ENCODE measurements at regions not wholly inside any gene's neighbourhood (a gene's known extent, or its start where the extent isn't known, plus 50 kb on each side); places are given as distances from the start of the nearest gene placed in this dataset.

DNA sequence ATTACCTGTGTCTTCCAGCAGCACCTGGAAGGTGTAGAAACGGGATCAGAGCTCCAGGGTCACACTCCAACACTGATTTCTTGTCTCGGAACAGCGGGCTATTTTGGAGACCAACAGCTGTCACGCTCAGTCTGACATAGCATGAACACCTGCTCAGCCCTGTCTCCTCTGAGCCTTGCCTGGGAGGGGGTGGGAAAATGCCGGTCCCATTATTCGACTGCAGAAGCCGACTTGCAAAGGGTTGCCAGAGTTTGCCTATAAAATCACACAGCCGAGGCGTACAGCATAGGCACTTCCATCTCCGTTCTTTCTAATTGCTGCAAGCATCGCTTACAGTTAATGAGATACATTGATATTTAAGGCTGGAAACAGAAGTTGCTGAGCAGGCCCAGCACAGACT lies 300.8 kb upstream of the MSX2 start:
- Histone ChIP-seq H3K27me3 (no peaks in the 10 kb centered on the region), H3K79me2 (no peaks in the 10 kb centered on the region), H2AFZ (no peak overlapping the region), H3K9me2 (replicated peaks; ENCODE audit: insufficient read depth) (no peaks in the 10 kb centered on the region), H4K20me1 (ENCODE audit: insufficient read depth, poor library complexity, severe bottlenecking) (no peaks in the 10 kb centered on the region), H3K36me3 (replicated peaks; ENCODE audit: insufficient read depth, low read depth) (no peaks in the 10 kb centered on the region), H3K9me3 (ENCODE audit: low read depth) (no peaks in the 10 kb centered on the region), H3K4me2 (no peak overlapping the region), H3K4me3 (no peak overlapping the region), H3K4me1 (ENCODE audit: insufficient read depth) (peaks cover 4% of the 10 kb centered on the region), H3K27ac (no peak overlapping the region)
- 67% methylated on average over 11 of the region's 11 CpGs for WGBS (ENCODE audit: low lambda C conversion rate, missing lambda C conversion rate)
- no peak for TF ChIP-seq EZH2 (IDR thresholded peaks at IDR 0.05; ENCODE audit: borderline replicate concordance)
- TF ChIP-seq EZH2phosphoT487 (IDR thresholded peaks at IDR 0.05; ENCODE audit: low read depth, severe bottlenecking, unreplicated experiment): no peak
- TF ChIP-seq, protein P1, sequence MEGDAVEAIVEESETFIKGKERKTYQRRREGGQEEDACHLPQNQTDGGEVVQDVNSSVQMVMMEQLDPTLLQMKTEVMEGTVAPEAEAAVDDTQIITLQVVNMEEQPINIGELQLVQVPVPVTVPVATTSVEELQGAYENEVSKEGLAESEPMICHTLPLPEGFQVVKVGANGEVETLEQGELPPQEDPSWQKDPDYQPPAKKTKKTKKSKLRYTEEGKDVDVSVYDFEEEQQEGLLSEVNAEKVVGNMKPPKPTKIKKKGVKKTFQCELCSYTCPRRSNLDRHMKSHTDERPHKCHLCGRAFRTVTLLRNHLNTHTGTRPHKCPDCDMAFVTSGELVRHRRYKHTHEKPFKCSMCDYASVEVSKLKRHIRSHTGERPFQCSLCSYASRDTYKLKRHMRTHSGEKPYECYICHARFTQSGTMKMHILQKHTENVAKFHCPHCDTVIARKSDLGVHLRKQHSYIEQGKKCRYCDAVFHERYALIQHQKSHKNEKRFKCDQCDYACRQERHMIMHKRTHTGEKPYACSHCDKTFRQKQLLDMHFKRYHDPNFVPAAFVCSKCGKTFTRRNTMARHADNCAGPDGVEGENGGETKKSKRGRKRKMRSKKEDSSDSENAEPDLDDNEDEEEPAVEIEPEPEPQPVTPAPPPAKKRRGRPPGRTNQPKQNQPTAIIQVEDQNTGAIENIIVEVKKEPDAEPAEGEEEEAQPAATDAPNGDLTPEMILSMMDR (IDR thresholded peaks at IDR 0.05; ENCODE audit: poor library complexity): no peak
- no peak for DNase-seq (ENCODE audit: low spot score)

GRCh38 chr5:174424219-174425053 lies 299.9 kb upstream of the MSX2 start:
- H3K27me3 ChIP-seq: no peaks in the 10 kb centered on the region
- no peak overlapping the region for H3K4me3 ChIP-seq
- H3K9me2 ChIP-seq (replicated peaks; ENCODE audit: insufficient read depth): no peaks in the 10 kb centered on the region
- H4K20me1 ChIP-seq (ENCODE audit: insufficient read depth, poor library complexity, severe bottlenecking): no peaks in the 10 kb centered on the region
- no peaks in the 10 kb centered on the region for H3K79me2 ChIP-seq
- no peak for DNase-seq (ENCODE audit: low spot score)
- no peak overlapping the region for H3K4me2 ChIP-seq
- no peak overlapping the region for H3K27ac ChIP-seq
- H3K9me3 ChIP-seq (ENCODE audit: low read depth): no peaks in the 10 kb centered on the region
- TF ChIP-seq EZH2phosphoT487 (IDR thresholded peaks at IDR 0.05; ENCODE audit: low read depth, severe bottlenecking, unreplicated experiment): no peak
- TF ChIP-seq EZH2 (IDR thresholded peaks at IDR 0.05; ENCODE audit: borderline replicate concordance): no peak
- TF ChIP-seq, protein P1 (IDR thresholded peaks at IDR 0.05; ENCODE audit: poor library complexity): peak; percentile 44
- 59% methylated on average over 8 of the region's 8 CpGs for WGBS (ENCODE audit: low lambda C conversion rate, missing lambda C conversion rate)
- no peak overlapping the region for H2AFZ ChIP-seq
- H3K36me3 ChIP-seq (replicated peaks; ENCODE audit: insufficient read depth, low read depth): no peaks in the 10 kb centered on the region
- H3K4me1 ChIP-seq (ENCODE audit: insufficient read depth): peaks cover 4% of the 10 kb centered on the region

- no peaks in the 10 kb centered on the region for H3K79me2 ChIP-seq
- H3K27me3 ChIP-seq: no peaks in the 10 kb centered on the region
- H3K27ac ChIP-seq: no peak overlapping the region
- no peaks in the 10 kb centered on the region for H3K9me2 ChIP-seq (replicated peaks; ENCODE audit: insufficient read depth)
- TF ChIP-seq EZH2 (IDR thresholded peaks at IDR 0.05; ENCODE audit: borderline replicate concordance) (no peak), EZH2phosphoT487 (IDR thresholded peaks at IDR 0.05; ENCODE audit: low read depth, severe bottlenecking, unreplicated experiment) (no peak)
- TF ChIP-seq, protein P1 (IDR thresholded peaks at IDR 0.05; ENCODE audit: poor library complexity): no peak
- no peaks in the 10 kb centered on the region for H3K36me3 ChIP-seq (replicated peaks; ENCODE audit: insufficient read depth, low read depth)
- H3K9me3 ChIP-seq (ENCODE audit: low read depth): no peaks in the 10 kb centered on the region
- peaks cover 4% of the 10 kb centered on the region for H3K4me1 ChIP-seq (ENCODE audit: insufficient read depth)
- H3K4me2 ChIP-seq: no peak overlapping the region
- H2AFZ ChIP-seq: no peak overlapping the region
- DNase-seq (ENCODE audit: low spot score): peak; percentile 20
- no peaks in the 10 kb centered on the region for H4K20me1 ChIP-seq (ENCODE audit: insufficient read depth, poor library complexity, severe bottlenecking)
- H3K4me3 ChIP-seq: no peak overlapping the region
- WGBS (ENCODE audit: low lambda C conversion rate, missing lambda C conversion rate): 69% methylated on average over 6 of the region's 6 CpGs
Observed at GRCh38 chr5:174425271-174425963, 299.0 kb upstream of the MSX2 start.
